Activated naive CD4-positive, alpha-beta T cell treated with anti-CD3 and anti-CD28 coated beads, Interleukin-2, amount 50 U/mL, for 72 hours (primary cell): ENCODE measurements at regions not wholly inside any gene's neighbourhood (a gene's known extent, or its start where the extent isn't known, plus 50 kb on each side); places are given as distances from the start of the nearest gene placed in this dataset.
"Not testable (repeated sequence)": the region's sequence is repeated elsewhere in the genome, so short reads cannot be mapped to it uniquely, and the experiment has no call there.

Experiments
- ATAC-seq, 2 donors: fragments of 150-1000 bp; cut with Tn5 transposase; 2 replicates each; pipeline ENCODE4 v1.10.0; 2021; ENCODE audit warnings: mild to moderate bottlenecking in 2 of 2, moderate library complexity in 2 of 2
- DNase-seq, 2 donors: peaks; one replicate each; pipeline ENCODE4 v3.0.0; 2021 to 2022; ENCODE audit warnings: low spot score in 2 of 2
- H3K27ac Mint-ChIP-seq, 2 donors: one replicate each; pipeline ENCODE4 v1.8.0; 2022; ENCODE audit warnings: mild to moderate bottlenecking in 2 of 2, mixed read lengths in 2 of 2
- H3K36me3 Mint-ChIP-seq, 2 donors: one replicate each; pipeline ENCODE4 v1.8.0; 2022; ENCODE audit warnings: mixed read lengths in 2 of 2
- H3K9me3 Mint-ChIP-seq, 2 donors: one replicate each; pipeline ENCODE4 v1.8.0; 2022; ENCODE audit warnings: mixed read lengths in 2 of 2

DNA sequence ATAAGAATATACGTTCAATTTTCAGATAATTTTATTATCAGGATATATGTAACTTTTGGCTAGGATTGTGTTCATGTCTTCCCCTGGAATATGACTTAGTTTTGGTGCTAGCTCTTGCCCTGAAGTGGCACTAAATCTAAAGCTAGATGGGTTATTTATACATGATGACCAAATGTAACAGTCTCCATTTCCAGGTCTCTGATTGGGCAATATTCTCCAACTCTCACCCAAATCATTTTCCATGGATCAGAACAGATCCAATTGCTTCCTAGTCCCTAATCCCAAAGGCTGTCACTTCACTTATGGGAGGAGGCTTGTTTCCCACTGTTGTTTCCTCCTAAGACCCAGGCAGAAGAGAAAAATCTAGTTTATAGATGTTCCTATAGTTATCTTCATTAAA is 274.6 kb upstream of the SLC16A7 start:
- Mint-ChIP-seq H3K36me3 (no peaks in the 10 kb centered on the region), H3K9me3 (no peaks in the 10 kb centered on the region), H3K27ac (no peak overlapping the region)
- ATAC-seq, result no peak
- DNase-seq, result no peak

DNA sequence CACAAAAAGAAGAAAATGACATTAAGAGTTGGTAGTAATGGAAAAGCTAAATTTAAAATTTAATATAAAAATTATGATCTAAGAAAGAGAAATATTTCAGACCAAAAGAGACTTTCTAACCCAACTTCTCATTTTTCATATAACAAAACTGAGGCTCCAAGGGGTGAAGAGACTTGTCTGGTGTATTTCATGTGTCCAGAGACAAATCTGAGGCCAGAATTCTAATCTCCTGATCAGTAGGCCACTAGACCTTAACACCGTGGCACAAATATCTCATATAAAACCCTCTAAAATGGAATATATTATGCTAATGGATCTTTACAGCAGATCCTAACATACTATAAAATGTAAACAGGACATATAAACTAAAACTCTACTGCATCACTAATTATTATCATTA is 275.7 kb upstream of the SLC16A7 start:
- Mint-ChIP-seq H3K9me3 (no peaks in the 10 kb centered on the region), H3K36me3 (no peaks in the 10 kb centered on the region), H3K27ac (peak overlapping the region in 1 of 2 donors; percentile 26)
- ATAC-seq, result no peak
- no peak for DNase-seq

DNA sequence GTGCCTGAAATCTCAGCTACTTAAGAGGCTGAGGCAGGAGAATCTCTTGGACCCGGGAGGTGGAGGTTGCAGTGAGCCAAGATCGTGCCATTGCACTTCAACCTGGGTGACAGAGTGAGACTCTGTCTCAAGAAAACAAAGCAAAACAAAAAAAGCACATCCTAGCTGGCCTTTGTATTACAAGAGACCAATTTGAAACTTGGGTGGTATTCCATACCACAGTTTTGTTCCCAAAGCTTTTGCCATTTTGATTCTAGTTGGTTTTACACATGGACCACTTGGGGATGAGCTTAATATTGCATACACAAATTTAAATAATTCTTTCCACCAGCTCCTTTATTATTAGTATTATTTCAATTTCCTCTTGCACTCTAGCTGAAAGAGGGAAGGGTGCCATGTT is 276.9 kb upstream of the SLC16A7 start:
- Mint-ChIP-seq H3K9me3 (no peaks in the 10 kb centered on the region), H3K36me3 (no peaks in the 10 kb centered on the region), H3K27ac (no peak overlapping the region)
- ATAC-seq (no peak), DNase-seq (no peak)

DNA sequence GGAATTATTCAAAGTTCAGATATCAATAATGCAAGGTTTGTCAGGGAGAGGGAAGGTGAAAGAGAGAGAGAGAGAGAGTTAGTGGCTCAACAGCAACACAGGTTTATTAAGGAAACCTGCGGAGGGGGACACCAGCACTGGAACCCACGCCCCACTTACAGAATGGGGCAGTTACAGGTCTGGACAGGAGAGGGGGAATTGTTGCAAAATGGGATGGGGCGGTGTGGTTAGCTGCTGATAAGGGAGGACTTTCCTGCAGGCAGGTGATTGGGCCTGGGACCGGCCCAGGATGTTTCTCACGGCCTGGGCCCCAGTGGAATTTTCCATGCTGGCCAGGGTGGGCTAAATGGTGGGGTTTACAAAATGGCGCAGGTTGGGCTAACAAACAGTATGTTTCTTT is 278.2 kb upstream of the SLC16A7 start:
- DNase-seq (no peak), ATAC-seq (no peak)
- Mint-ChIP-seq H3K36me3 (no peaks in the 10 kb centered on the region), H3K27ac (no peak overlapping the region), H3K9me3 (no peaks in the 10 kb centered on the region)

DNA sequence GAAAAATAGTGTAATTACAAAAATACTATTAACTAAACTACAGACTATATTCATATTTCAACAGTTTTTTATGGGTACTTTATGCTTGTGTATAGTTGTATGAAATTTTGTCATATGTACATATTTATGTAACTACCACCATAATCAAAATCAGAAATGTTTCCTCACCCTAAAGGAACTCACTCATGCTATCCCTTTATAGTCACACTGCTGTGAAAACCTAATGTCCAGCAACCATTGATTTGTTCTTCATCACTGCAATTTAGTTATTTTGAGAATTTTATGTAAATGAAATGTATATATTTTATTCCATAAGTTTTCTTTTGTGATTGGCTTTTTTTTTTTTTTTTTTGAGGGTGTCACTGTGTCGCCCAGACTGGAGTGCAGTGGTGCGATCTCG is 278.9 kb upstream of the SLC16A7 start:
- no peak for DNase-seq
- peaks cover 0 to 5% of the 10 kb centered on the region in 2 donors for H3K9me3 Mint-ChIP-seq
- no peaks in the 10 kb centered on the region for H3K36me3 Mint-ChIP-seq
- no peak for ATAC-seq
- no peak overlapping the region for H3K27ac Mint-ChIP-seq

DNA sequence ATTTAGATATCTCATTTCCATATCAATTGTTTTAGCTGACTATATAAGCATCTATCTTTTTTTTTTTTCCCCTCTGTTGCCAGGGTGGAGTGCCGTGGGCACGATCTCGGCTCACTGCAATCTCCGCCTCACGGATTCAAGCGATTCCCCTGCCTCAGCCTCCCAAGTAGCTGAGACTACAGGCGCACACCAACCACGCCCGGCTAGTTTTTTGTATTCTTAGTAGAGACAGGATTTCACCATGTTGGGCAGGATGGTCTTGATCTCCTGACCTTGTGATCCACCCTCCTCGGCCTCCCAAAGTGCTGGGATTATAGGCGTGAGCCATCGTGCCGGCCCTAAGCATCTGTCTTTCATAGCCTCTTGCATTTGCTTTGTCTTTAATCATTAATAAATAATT is 279.5 kb upstream of the SLC16A7 start:
- not testable (repeated sequence) for ATAC-seq, H3K36me3 Mint-ChIP-seq, DNase-seq, H3K27ac Mint-ChIP-seq
- peaks cover 4 to 10% of the 10 kb centered on the region in 2 donors for H3K9me3 Mint-ChIP-seq

DNA sequence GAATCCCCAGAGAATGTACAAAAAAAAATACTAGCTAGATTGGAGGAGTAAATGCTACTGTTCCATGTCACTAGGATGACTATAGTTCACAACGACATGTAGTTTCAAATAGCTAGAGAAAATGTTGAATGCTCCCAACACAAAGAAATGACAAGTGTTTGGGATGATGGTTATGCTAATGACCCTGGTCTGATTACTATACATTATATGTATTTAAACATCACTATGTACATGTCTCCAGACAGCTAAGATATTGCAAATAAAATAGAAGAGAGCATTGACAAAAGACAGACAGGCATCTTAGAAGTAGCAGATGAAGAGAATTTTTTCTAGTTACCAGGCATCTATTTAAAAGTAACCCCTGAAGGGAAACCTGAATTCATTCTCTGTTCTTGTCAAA is 281.6 kb upstream of the SLC16A7 start:
- DNase-seq (no peak), ATAC-seq (no peak)
- no peak overlapping the region for H3K27ac Mint-ChIP-seq
- H3K9me3 Mint-ChIP-seq, result peaks cover 6 to 13% of the 10 kb centered on the region in 2 donors
- no peaks in the 10 kb centered on the region for H3K36me3 Mint-ChIP-seq

DNA sequence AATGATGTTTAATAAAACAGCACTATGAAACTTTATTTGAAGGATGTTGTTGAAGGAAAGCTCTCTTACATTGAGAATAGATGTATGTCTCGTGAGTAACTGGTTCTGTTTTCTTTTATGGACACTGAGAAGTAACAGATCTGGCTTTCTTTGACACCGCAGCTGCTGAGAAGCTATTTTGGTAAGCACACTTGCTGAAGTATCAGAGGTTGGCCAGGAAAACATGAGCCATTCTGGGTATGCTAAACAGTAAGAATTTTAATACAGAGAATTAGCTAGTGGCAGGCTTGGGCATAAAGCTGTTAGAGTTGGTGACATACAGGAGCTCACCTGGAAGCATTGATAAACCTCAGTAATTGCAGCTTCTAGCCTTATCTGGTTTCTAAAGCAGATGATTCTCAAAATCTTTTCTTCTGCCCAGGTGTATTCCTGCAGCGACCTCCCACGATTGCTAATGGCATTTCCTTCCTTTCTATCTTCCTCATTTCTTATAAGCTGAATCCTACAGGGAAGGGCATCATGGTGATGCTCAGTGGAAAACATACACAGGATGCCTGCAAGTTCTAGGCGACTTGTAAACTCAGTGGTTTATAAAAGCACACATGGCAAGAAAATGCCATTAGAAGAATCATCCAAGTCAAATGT is 291.6 kb upstream of the SLC16A7 start:
- H3K9me3 Mint-ChIP-seq, result no peaks in the 10 kb centered on the region
- H3K27ac Mint-ChIP-seq, result no peak overlapping the region
- H3K36me3 Mint-ChIP-seq, result no peaks in the 10 kb centered on the region
- DNase-seq (no peak), ATAC-seq (no peak)

DNA sequence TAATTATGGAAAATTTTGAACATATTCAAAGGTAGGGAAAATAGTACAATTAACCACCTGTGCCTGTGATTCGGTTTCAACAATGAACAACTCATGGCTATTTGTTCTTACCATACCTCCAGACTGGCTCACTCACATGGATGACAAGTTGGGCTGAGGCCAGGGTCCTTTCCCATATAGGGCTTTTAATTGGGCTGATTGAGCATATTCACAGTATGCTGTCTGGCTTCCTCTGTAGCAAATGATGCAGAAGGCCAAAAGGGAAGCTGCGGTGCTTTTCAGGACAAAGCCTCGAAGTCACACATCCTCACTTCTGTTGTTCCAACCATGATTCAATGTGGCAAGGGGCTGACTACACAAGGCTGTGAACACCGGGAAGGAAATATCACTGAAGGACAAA is 297.5 kb upstream of the SLC16A7 start:
- Mint-ChIP-seq H3K27ac (no peak overlapping the region), H3K9me3 (peaks cover 0 to 4% of the 10 kb centered on the region in 2 donors), H3K36me3 (no peaks in the 10 kb centered on the region)
- ATAC-seq, result no peak
- no peak for DNase-seq

DNA sequence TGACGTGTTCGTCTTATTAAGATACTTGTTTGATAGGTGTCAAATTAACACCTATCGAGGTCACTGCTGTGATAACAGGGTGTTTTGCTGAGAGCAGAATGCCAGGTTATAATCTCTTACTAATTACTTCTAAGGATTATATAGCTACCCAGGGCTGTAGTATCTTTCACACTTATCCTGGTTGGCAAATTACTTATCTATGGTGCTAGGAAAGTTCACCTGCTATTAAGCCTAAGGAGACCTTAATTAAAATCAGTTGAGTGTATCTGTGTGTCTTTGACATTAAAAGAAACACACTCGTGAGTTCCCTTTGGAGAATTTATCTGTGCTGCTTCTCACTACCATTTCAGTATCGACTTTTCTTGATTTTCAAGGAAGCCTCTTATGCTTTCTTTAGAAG is 301.6 kb upstream of the SLC16A7 start:
- peaks cover 0 to 4% of the 10 kb centered on the region in 2 donors for H3K9me3 Mint-ChIP-seq
- no peak overlapping the region for H3K27ac Mint-ChIP-seq
- DNase-seq (no peak), ATAC-seq (no peak)
- no peaks in the 10 kb centered on the region for H3K36me3 Mint-ChIP-seq

DNA sequence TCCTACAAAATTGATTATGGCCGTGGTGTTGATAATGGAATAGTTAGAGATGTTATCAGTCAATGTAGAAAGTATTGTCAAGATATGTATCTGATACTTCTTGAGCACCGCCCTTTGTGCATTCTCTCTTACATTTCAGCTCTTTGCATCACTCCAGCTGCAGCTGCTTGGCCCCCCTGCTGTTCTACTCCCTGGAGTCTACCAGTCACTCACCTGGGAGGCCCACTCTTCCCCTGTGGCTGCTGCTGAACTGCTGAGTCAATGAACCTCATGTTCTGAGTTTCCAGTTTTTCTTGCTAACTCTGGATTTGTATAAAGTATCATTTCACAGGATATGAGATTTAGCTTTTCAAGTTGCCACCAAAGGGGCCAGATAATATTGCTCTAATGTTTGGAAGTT is 312.8 kb upstream of the SLC16A7 start:
- H3K9me3 Mint-ChIP-seq, result peaks cover 0 to 3% of the 10 kb centered on the region in 2 donors
- H3K27ac Mint-ChIP-seq, result no peak overlapping the region
- no peaks in the 10 kb centered on the region for H3K36me3 Mint-ChIP-seq
- DNase-seq (no peak), ATAC-seq (no peak)

DNA sequence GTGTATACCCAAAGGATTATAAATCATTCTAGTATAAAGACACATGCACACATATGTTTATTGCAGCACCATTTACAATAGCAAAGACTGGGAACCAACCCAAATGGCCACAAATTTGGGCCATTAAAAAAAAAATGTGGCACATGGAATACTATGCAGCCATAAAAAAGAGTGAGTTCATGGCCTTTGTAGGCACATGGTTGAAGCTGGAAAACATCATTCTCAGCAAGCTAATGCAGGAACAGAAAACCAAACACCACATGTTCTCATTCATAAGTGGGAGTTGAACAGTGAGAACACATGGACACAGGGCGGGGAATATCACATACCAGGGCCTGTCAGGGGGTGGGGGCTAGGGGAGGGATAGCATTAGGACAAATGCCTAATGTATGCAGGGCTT is 322.3 kb upstream of the SLC16A7 start:
- ATAC-seq, H3K27ac Mint-ChIP-seq: not testable (repeated sequence)
- peaks cover 29 to 31% of the 10 kb centered on the region in 2 donors for H3K9me3 Mint-ChIP-seq

DNA sequence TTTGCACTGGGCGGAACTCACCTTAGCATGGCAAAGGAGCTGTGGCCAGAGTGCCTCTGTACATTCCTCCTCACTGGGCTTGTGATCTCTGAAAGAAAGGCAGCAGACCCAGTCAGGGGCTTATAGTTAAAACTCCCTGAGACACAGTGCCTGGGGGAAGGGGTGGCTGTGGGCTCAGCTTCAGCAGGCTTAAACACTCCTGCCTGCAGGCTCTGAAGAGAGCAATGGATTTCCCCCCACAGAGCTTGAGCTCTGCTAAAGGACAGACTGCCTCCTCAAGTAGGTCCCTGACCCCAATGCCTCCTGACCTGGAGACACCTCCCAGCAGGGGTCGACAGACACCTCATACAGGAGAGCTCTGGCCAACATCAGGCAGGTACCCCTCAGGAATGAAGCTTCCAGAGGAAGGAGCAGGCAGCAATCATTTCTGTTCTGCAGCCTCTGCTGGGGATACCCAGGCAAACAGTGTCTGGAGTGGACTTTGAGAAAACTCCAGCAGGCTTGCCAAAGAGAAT is 327.5 kb upstream of the SLC16A7 start:
- Mint-ChIP-seq H3K9me3 (peaks cover 29 to 31% of the 10 kb centered on the region in 2 donors), H3K27ac (no peak overlapping the region), H3K36me3 (peaks cover 9 to 10% of the 10 kb centered on the region in 2 donors)
- no peak for DNase-seq
- no peak for ATAC-seq

More for the DNA sequence above, 322.3 kb upstream of the SLC16A7 start:
- DNase-seq, result not testable (repeated sequence)
- peaks cover 9 to 13% of the 10 kb centered on the region in 2 donors for H3K36me3 Mint-ChIP-seq

DNA sequence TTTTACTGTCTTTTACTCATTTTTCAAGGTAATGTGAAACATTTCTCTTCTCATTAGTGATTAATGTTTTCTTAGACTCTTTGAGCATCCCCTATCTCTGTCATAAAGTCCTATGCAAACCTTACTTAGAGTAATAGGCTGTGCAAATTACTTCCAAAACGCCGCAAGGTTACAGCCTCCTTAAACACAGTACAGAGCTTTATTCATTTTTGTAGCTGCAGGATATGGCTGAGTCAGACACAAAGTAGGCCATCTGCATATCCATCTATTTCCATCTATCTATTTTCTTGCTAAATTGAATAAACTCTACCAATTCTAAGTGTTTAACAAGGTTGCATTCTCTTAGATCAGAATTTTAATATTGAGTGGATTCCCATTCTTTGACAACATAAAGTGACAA is 335.6 kb upstream of the SLC16A7 start:
- Mint-ChIP-seq H3K9me3 (peaks cover 3 to 5% of the 10 kb centered on the region in 2 donors), H3K36me3 (no peaks in the 10 kb centered on the region), H3K27ac (no peak overlapping the region)
- DNase-seq (no peak), ATAC-seq (no peak)

DNA sequence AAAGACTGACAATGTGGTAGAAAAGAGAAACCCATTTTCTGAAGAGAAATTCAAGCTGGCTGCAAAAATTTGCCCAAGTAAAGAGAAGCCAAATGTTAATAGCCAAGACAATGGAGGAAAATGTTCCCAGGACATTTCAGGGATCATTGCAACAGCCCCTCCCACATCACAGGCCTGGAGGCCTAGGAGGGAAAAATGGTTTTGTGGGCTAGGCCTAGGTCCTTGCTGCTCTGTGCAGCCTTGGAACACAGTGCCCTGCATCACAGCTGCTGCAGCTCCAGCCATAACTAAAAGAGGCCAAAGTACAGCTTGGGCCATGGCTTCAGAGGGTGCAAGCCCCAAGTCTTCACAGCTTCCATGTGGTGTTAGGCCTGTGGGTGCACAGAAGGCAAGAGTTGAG is 332.4 kb upstream of the LRIG3 start:
- peaks cover 18 to 24% of the 10 kb centered on the region in 2 donors for H3K9me3 Mint-ChIP-seq
- H3K27ac Mint-ChIP-seq, result no peak overlapping the region
- peaks cover 6 to 9% of the 10 kb centered on the region in 2 donors for H3K36me3 Mint-ChIP-seq
- DNase-seq (no peak), ATAC-seq (no peak)

DNA sequence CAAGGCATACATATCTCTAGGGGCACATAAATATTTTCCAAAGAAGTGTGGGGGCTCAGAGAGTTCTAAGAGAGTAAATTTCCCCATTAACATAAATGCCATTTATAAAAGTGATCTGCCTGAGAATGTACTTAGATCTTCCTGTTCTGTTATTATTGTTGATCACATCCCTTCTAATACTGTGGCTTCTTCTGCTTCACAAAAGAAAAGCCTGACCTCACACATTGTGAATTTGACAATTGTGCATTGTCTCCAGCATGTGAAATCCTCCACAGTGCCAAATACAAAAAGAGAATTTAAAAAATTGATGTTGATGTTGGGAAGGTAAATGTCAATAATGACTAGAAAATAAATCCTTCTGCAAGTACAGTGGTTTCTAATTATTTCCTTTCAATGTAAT is 330.5 kb upstream of the LRIG3 start:
- ATAC-seq (no peak), DNase-seq (no peak)
- H3K36me3 Mint-ChIP-seq, result peaks cover 6 to 9% of the 10 kb centered on the region in 2 donors
- H3K9me3 Mint-ChIP-seq, result peaks cover 18 to 24% of the 10 kb centered on the region in 2 donors
- no peak overlapping the region for H3K27ac Mint-ChIP-seq

DNA sequence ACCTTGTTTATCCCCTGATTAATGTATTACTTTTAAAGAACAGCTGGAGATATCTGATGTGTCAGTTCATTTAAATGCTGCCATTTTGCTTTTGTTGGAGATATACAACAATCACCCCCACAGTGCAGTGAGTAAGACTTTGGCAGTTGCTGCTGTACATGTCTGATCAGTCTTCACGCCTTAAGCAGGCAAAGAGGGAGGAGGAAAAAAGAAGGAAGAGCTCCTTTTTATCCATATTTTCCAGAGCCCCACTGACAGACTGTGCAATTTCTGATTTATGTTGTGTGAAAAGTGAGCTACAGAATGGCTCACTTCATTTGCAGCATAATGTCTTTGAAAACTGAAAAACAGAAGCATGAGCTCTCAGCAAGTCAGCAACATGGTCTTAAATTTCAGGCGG is 319.7 kb upstream of the LRIG3 start:
- H3K36me3 Mint-ChIP-seq, result peaks cover 0 to 8% of the 10 kb centered on the region in 2 donors
- peaks cover 0 to 6% of the 10 kb centered on the region in 2 donors for H3K9me3 Mint-ChIP-seq
- DNase-seq, result no peak
- no peak for ATAC-seq
- no peak overlapping the region for H3K27ac Mint-ChIP-seq

DNA sequence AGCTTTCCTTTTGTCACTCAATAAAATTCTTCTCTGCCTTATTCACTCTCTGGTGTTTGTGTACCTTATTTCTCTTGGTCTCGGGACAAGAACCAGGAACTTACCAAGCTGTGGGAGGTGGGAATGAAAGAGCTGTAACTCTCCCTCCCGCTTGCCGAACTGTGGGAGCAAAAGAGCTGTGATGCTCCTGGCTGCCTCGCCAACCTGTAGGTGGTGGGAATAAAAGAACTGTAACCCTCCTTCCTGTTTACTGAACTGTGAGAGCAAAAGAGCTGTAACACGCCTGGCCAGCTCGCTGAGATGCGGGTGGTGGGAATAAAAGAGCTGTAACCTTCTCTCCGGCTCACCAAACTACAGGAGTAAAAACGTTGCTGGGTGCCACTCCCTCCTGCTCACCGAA is 314.1 kb upstream of the LRIG3 start:
- ATAC-seq, result no peak

More for the DNA sequence above, 314.1 kb upstream of the LRIG3 start:
- H3K9me3 Mint-ChIP-seq, result no peaks in the 10 kb centered on the region
- no peak overlapping the region for H3K27ac Mint-ChIP-seq
- DNase-seq, result no peak
- H3K36me3 Mint-ChIP-seq, result no peaks in the 10 kb centered on the region
